ENCODE measurements at regions not wholly inside any gene's neighbourhood (a gene's known extent, or its start where the extent isn't known, plus 50 kb on each side); places are given as distances from the start of the nearest gene placed in this dataset.
"Not testable (repeated sequence)": the region's sequence is repeated elsewhere in the genome, so short reads cannot be mapped to it uniquely, and the experiment has no call there.

- H3K27me3 ChIP-seq (ENCODE audit: control insufficient read depth in 1 of 2, insufficient read depth in 2 of 2, low read length in 2 of 2); H3K27ac ChIP-seq (ENCODE audit: low read depth in 1 of 2, low read length in 2 of 2); ATAC-seq (ENCODE audit: poor library complexity); H3K36me3 ChIP-seq (ENCODE audit: insufficient read depth, low read length); H3K9me3 Mint-ChIP-seq; H3K27ac Mint-ChIP-seq; intact Hi-C loops (cut with DNase I, micrococcal nuclease); H3K4me3 Mint-ChIP-seq; POLR2A ChIA-PET; H3K4me3 ChIP-seq (ENCODE audit: low read length); H3K27me3 Mint-ChIP-seq; H3K4me1 ChIP-seq (ENCODE audit: insufficient read depth, low read length); CTCF ChIA-PET; H3K9me3 ChIP-seq (ENCODE audit: control insufficient read depth in 1 of 2, insufficient read depth in 1 of 2, low read length in 2 of 2); H3K36me3 Mint-ChIP-seq (ENCODE audit: low read depth); H3K4me1 Mint-ChIP-seq (ENCODE audit: low read depth); DNase-seq: not testable (repeated sequence)
Observed at GRCh38 chr18:14301255-14301654, 169.0 kb upstream of the ZNF519 start.

- H3K27ac ChIP-seq (ENCODE audit: low read depth in 1 of 2, low read length in 2 of 2); intact Hi-C loops (cut with DNase I, micrococcal nuclease); H3K9me3 Mint-ChIP-seq; ATAC-seq (ENCODE audit: poor library complexity); H3K4me3 Mint-ChIP-seq; CTCF ChIA-PET; H3K9me3 ChIP-seq (ENCODE audit: control insufficient read depth in 1 of 2, insufficient read depth in 1 of 2, low read length in 2 of 2); H3K27me3 ChIP-seq (ENCODE audit: control insufficient read depth in 1 of 2, insufficient read depth in 2 of 2, low read length in 2 of 2); H3K36me3 ChIP-seq (ENCODE audit: insufficient read depth, low read length); H3K27me3 Mint-ChIP-seq; H3K4me3 ChIP-seq (ENCODE audit: low read length); POLR2A ChIA-PET; H3K36me3 Mint-ChIP-seq (ENCODE audit: low read depth); H3K27ac Mint-ChIP-seq; DNase-seq; H3K4me1 Mint-ChIP-seq (ENCODE audit: low read depth); H3K4me1 ChIP-seq (ENCODE audit: insufficient read depth, low read length): not testable (repeated sequence)
Observed at GRCh38 chr18:14295081-14295480, 162.8 kb upstream of the ZNF519 start.

GRCh38 chr18:14285053-14285452 is 152.8 kb upstream of the ZNF519 start:
- CTCF ChIA-PET = no interaction called here
- TF ChIP-seq, protein P1, sequence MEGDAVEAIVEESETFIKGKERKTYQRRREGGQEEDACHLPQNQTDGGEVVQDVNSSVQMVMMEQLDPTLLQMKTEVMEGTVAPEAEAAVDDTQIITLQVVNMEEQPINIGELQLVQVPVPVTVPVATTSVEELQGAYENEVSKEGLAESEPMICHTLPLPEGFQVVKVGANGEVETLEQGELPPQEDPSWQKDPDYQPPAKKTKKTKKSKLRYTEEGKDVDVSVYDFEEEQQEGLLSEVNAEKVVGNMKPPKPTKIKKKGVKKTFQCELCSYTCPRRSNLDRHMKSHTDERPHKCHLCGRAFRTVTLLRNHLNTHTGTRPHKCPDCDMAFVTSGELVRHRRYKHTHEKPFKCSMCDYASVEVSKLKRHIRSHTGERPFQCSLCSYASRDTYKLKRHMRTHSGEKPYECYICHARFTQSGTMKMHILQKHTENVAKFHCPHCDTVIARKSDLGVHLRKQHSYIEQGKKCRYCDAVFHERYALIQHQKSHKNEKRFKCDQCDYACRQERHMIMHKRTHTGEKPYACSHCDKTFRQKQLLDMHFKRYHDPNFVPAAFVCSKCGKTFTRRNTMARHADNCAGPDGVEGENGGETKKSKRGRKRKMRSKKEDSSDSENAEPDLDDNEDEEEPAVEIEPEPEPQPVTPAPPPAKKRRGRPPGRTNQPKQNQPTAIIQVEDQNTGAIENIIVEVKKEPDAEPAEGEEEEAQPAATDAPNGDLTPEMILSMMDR (IDR thresholded peaks at IDR 0.05) = no peak
- no peak overlapping the region for H3K27ac Mint-ChIP-seq

GRCh38 chr18:14275391-14275790 is 143.2 kb upstream of the ZNF519 start:
- H3K27ac Mint-ChIP-seq; H3K27me3 ChIP-seq (ENCODE audit: control insufficient read depth in 1 of 2, insufficient read depth in 2 of 2, low read length in 2 of 2); H3K9me3 Mint-ChIP-seq; H3K4me1 Mint-ChIP-seq (ENCODE audit: low read depth); H3K27ac ChIP-seq (ENCODE audit: low read depth in 1 of 2, low read length in 2 of 2); DNase-seq; POLR2A ChIA-PET; CTCF ChIA-PET; H3K4me1 ChIP-seq (ENCODE audit: insufficient read depth, low read length); H3K27me3 Mint-ChIP-seq; intact Hi-C loops (cut with DNase I, micrococcal nuclease); H3K36me3 ChIP-seq (ENCODE audit: insufficient read depth, low read length); H3K36me3 Mint-ChIP-seq (ENCODE audit: low read depth); ATAC-seq (ENCODE audit: poor library complexity); H3K4me3 Mint-ChIP-seq; H3K4me3 ChIP-seq (ENCODE audit: low read length); H3K9me3 ChIP-seq (ENCODE audit: control insufficient read depth in 1 of 2, insufficient read depth in 1 of 2, low read length in 2 of 2): not testable (repeated sequence)

More at GRCh38 chr18:14285053-14285452, 152.8 kb upstream of the ZNF519 start:
- DNase-seq (no peak), ATAC-seq (ENCODE audit: poor library complexity) (no peak)
- intact Hi-C loops (cut with DNase I, micrococcal nuclease) = no loop called here
- Histone ChIP-seq H3K9me3 (ENCODE audit: control insufficient read depth in 1 of 2, insufficient read depth in 1 of 2, low read length in 2 of 2) (no peaks in the 10 kb centered on the region), H3K4me1 (ENCODE audit: insufficient read depth, low read length) (no peaks in the 10 kb centered on the region), H3K4me3 (ENCODE audit: low read length) (no peak overlapping the region), H3K36me3 (ENCODE audit: insufficient read depth, low read length) (no peaks in the 10 kb centered on the region), H3K27ac (ENCODE audit: low read depth in 1 of 2, low read length in 2 of 2) (no peak overlapping the region), H3K27me3 (ENCODE audit: control insufficient read depth in 1 of 2, insufficient read depth in 2 of 2, low read length in 2 of 2) (no peaks in the 10 kb centered on the region)
- POLR2A ChIA-PET = no interaction called here
- H3K36me3 Mint-ChIP-seq (ENCODE audit: low read depth) = no peaks in the 10 kb centered on the region
- H3K4me1 Mint-ChIP-seq (ENCODE audit: low read depth) = no peaks in the 10 kb centered on the region
- H3K27me3 Mint-ChIP-seq = no peaks in the 10 kb centered on the region
- H3K4me3 Mint-ChIP-seq = no peak overlapping the region
- no peaks in the 10 kb centered on the region for H3K9me3 Mint-ChIP-seq

- ATAC-seq (ENCODE audit: poor library complexity); H3K36me3 ChIP-seq (ENCODE audit: insufficient read depth, low read length): not testable (repeated sequence)
Observed at GRCh38 chr18:14265637-14266410, 133.6 kb upstream of the ZNF519 start.

DNA sequence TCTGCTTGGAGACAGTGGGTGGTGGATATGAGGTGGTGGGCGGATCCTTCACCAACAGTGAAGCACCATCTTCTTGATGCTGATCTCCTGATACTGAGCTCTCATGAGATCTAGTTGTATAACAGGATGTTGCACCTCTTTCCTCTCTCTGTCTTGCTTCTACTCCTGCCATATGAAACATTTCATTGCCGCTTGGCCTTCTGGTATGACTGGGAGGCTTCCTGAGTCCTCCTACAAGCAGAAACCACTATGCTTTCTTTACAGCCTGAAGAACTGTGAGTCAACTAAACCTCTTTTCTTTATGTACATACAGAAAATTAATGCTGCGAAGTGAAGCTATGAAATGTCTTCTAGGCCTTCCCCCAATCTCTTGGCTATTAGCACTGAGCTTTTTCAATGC is 130.6 kb upstream of the ZNF519 start:
- H3K9me3 ChIP-seq (ENCODE audit: control insufficient read depth in 1 of 2, insufficient read depth in 1 of 2, low read length in 2 of 2); ATAC-seq (ENCODE audit: poor library complexity); H3K9me3 Mint-ChIP-seq; intact Hi-C loops (cut with DNase I, micrococcal nuclease); H3K36me3 Mint-ChIP-seq (ENCODE audit: low read depth); H3K27me3 ChIP-seq (ENCODE audit: control insufficient read depth in 1 of 2, insufficient read depth in 2 of 2, low read length in 2 of 2); DNase-seq; CTCF ChIA-PET; H3K27ac ChIP-seq (ENCODE audit: low read depth in 1 of 2, low read length in 2 of 2); H3K4me3 ChIP-seq (ENCODE audit: low read length); H3K27me3 Mint-ChIP-seq; H3K36me3 ChIP-seq (ENCODE audit: insufficient read depth, low read length); H3K27ac Mint-ChIP-seq; H3K4me3 Mint-ChIP-seq; POLR2A ChIA-PET; H3K4me1 Mint-ChIP-seq (ENCODE audit: low read depth); H3K4me1 ChIP-seq (ENCODE audit: insufficient read depth, low read length): not testable (repeated sequence)

More at GRCh38 chr18:14265637-14266410, 133.6 kb upstream of the ZNF519 start:
- POLR2A ChIA-PET; H3K27me3 ChIP-seq (ENCODE audit: control insufficient read depth in 1 of 2, insufficient read depth in 2 of 2, low read length in 2 of 2); H3K27me3 Mint-ChIP-seq; H3K9me3 ChIP-seq (ENCODE audit: control insufficient read depth in 1 of 2, insufficient read depth in 1 of 2, low read length in 2 of 2); H3K4me3 Mint-ChIP-seq; H3K9me3 Mint-ChIP-seq; DNase-seq; H3K27ac ChIP-seq (ENCODE audit: low read depth in 1 of 2, low read length in 2 of 2); H3K4me1 ChIP-seq (ENCODE audit: insufficient read depth, low read length); intact Hi-C loops (cut with DNase I, micrococcal nuclease); H3K27ac Mint-ChIP-seq; H3K4me1 Mint-ChIP-seq (ENCODE audit: low read depth); CTCF ChIA-PET; H3K4me3 ChIP-seq (ENCODE audit: low read length); H3K36me3 Mint-ChIP-seq (ENCODE audit: low read depth): not testable (repeated sequence)

Data from CD4-positive, alpha-beta T cell (primary cell).